H9 (cell line): ENCODE measurements at regions not wholly inside any gene's neighbourhood (a gene's known extent, or its start where the extent isn't known, plus 50 kb on each side); places are given as distances from the start of the nearest gene placed in this dataset.

ENCODE experiments used
- DNase-seq: peaks from one replicate; pipeline ENCODE4 v3.0.0-alpha.2; 2017
- H2AFZ ChIP-seq: one replicate; pipeline ENCODE4 v1.6.1; 2013; ENCODE audit warnings: mild to moderate bottlenecking, low read length, control low read depth, moderate library complexity
- H2AK5ac ChIP-seq: 2 replicates; pipeline ENCODE4 v1.6.1; 2013; ENCODE audit warnings: low read length, control low read depth, mixed read lengths; ENCODE audit not compliant: insufficient read length
- H2BK120ac ChIP-seq: one replicate; pipeline ENCODE4 v1.6.1; 2013; ENCODE audit warnings: low read depth, mild to moderate bottlenecking, low read length, control low read depth, inconsistent platforms; ENCODE audit not compliant: poor library complexity, severe bottlenecking
- H2BK12ac ChIP-seq: 2 replicates; pipeline ENCODE4 v1.6.1; 2013; ENCODE audit warnings: low read length, control low read depth, mixed read lengths, low read depth; ENCODE audit not compliant: insufficient read length
- H2BK15ac ChIP-seq: 2 replicates; pipeline ENCODE4 v1.6.1; 2013; ENCODE audit warnings: low read depth, low read length, control low read depth
- H2BK20ac ChIP-seq: one replicate; pipeline ENCODE4 v1.6.1; 2013; ENCODE audit warnings: low read depth, mild to moderate bottlenecking, low read length, control low read depth, inconsistent platforms; ENCODE audit not compliant: poor library complexity, severe bottlenecking
- H2BK5ac ChIP-seq: 2 replicates; pipeline ENCODE4 v1.6.1; 2013; ENCODE audit warnings: low read length, control low read depth, mixed read lengths; ENCODE audit not compliant: insufficient read length
- H3K14ac ChIP-seq: 2 replicates; pipeline ENCODE4 v1.6.1; 2013; ENCODE audit warnings: low read length, control low read depth; ENCODE audit not compliant: insufficient read depth
- H3K18ac ChIP-seq: 2 replicates; pipeline ENCODE4 v1.6.1; 2013; ENCODE audit warnings: low read depth, mild to moderate bottlenecking, mixed read lengths, low read length, control low read depth; ENCODE audit not compliant: insufficient read length
- H3K23ac ChIP-seq: 2 replicates; pipeline ENCODE4 v1.6.1; 2013; ENCODE audit warnings: low read length, control low read depth, mixed read lengths, low read depth; ENCODE audit not compliant: insufficient read length
- H3K23me2 ChIP-seq: 2 replicates; pipeline ENCODE4 v1.6.1; 2013; ENCODE audit warnings: low read depth, mild to moderate bottlenecking, mixed read lengths, low read length, control low read depth; ENCODE audit not compliant: insufficient read length, poor library complexity, severe bottlenecking
- H3K27ac ChIP-seq: 2 replicates; pipeline ENCODE4 v1.5.1; 2013; ENCODE audit warnings: low read length, control low read depth, mixed read lengths, low read depth; ENCODE audit not compliant: insufficient read length
- H3K27me3 ChIP-seq: 2 replicates; pipeline ENCODE4 v1.6.1; 2013; ENCODE audit warnings: low read length, control low read depth, inconsistent platforms; ENCODE audit not compliant: insufficient read depth
- H3K4ac ChIP-seq: 2 replicates; pipeline ENCODE4 v1.6.1; 2013; ENCODE audit warnings: low read depth, mild to moderate bottlenecking, control low read depth, inconsistent platforms, low read length, moderate library complexity
- H3K4me1 ChIP-seq: 2 replicates; pipeline ENCODE4 v1.6.1; 2013; ENCODE audit warnings: low read length, control low read depth, inconsistent platforms; ENCODE audit not compliant: insufficient read depth
- H3K4me2 ChIP-seq: 2 replicates; pipeline ENCODE4 v1.6.1; 2013; ENCODE audit warnings: low read length, control low read depth, mixed read lengths; ENCODE audit not compliant: insufficient read length, insufficient read depth
- H3K56ac ChIP-seq: 2 replicates; pipeline ENCODE4 v1.6.1; 2013; ENCODE audit warnings: low read depth, mild to moderate bottlenecking, mixed read lengths, low read length, control low read depth; ENCODE audit not compliant: insufficient read length
- H3K79me1 ChIP-seq: 2 replicates; pipeline ENCODE4 v1.6.1; 2013; ENCODE audit warnings: low read depth, mild to moderate bottlenecking, moderate library complexity, low read length, control low read depth, inconsistent platforms; ENCODE audit not compliant: insufficient read depth, poor library complexity, severe bottlenecking
- H3K79me2 ChIP-seq: 2 replicates; pipeline ENCODE4 v1.6.1; 2013; ENCODE audit warnings: low read length, control low read depth, inconsistent platforms; ENCODE audit not compliant: insufficient read depth
- H3K9ac ChIP-seq: 2 replicates; pipeline ENCODE4 v1.6.1; 2013; ENCODE audit warnings: low read length, control low read depth, mixed read lengths; ENCODE audit not compliant: insufficient read length; ENCODE audit errors: extremely low read depth
- H3K9me3 ChIP-seq: one replicate; pipeline ENCODE4 v1.6.1; 2013; ENCODE audit warnings: low read depth, low read length, inconsistent platforms; ENCODE audit not compliant: control insufficient read depth
- H3T11ph ChIP-seq: one replicate; pipeline ENCODE4 v1.6.1; 2013; ENCODE audit warnings: mild to moderate bottlenecking, low read length, control low read depth, inconsistent platforms
- H4K20me1 ChIP-seq: one replicate; pipeline ENCODE4 v1.6.1; 2013; ENCODE audit not compliant: control insufficient read depth, insufficient read length, insufficient read depth
- H4K5ac ChIP-seq: 2 replicates; pipeline ENCODE4 v1.6.1; 2013; ENCODE audit warnings: low read depth, mild to moderate bottlenecking, mixed read lengths, low read length, control low read depth; ENCODE audit not compliant: insufficient read length
- H4K8ac ChIP-seq: replicated peaks from 2 replicates; pipeline ENCODE4 v1.6.1; 2013; ENCODE audit warnings: low read length, control low read depth, mixed read lengths, low read depth; ENCODE audit not compliant: insufficient read length
- H4K91ac ChIP-seq: 2 replicates; pipeline ENCODE4 v1.6.1; 2013; ENCODE audit warnings: low read depth, mild to moderate bottlenecking, moderate library complexity, mixed read lengths, low read length, control low read depth; ENCODE audit not compliant: insufficient read length
- H3K27ac Mint-ChIP-seq, 3 experiments: 2 replicates in 2 of 3; 3 replicates in 1 of 3; pipeline ENCODE4 v1.8.0; 2020 to 2021; ENCODE audit warnings: mixed read lengths in 3 of 3, mild to moderate bottlenecking in 1 of 3, moderate library complexity in 1 of 3
- H3K27me3 Mint-ChIP-seq: 2 replicates; pipeline ENCODE4 v1.8.0; 2021; ENCODE audit warnings: low read depth, mild to moderate bottlenecking, moderate library complexity, mixed read lengths
- H3K36me3 Mint-ChIP-seq, 3 experiments: 2 replicates in 2 of 3; 3 replicates in 1 of 3; pipeline ENCODE4 v1.8.0; 2020 to 2021; ENCODE audit warnings: low read depth in 3 of 3, mixed read lengths in 3 of 3; ENCODE audit not compliant: insufficient read depth in 1 of 3
- H3K4me1 Mint-ChIP-seq, 2 experiments: 2 replicates each; pipeline ENCODE4 v1.8.0; 2020; ENCODE audit warnings: mixed read lengths in 2 of 2
- H3K4me3 Mint-ChIP-seq, 2 experiments: 2 replicates in 1 of 2; 3 replicates in 1 of 2; pipeline ENCODE4 v1.8.0; 2020 to 2021; ENCODE audit warnings: mild to moderate bottlenecking in 2 of 2, mixed read lengths in 2 of 2, moderate library complexity in 1 of 2
- H3K9me3 Mint-ChIP-seq, 2 experiments: 2 replicates in 1 of 2; 3 replicates in 1 of 2; pipeline ENCODE4 v1.8.0; 2020; ENCODE audit warnings: mild to moderate bottlenecking in 2 of 2, mixed read lengths in 2 of 2, moderate library complexity in 1 of 2
- WGBS: extraction: QIAGEN DNeasy Blood & Tissue Kit; methylation state at CpG from one replicate; pipeline ENCODE4 v1.1.7; 2013; ENCODE audit warnings: missing lambda C conversion rate, low lambda C conversion rate, mixed read lengths; ENCODE audit not compliant: insufficient read length; ENCODE audit errors: extremely low coverage; 5-methylcytosine and 5-hydroxymethylcytosine counted together
- TF ChIP-seq, protein P1 (sequence below): fragments of 200-600 bp; sonication (generic); conservative IDR thresholded peaks from 3 replicates; pipeline ENCODE4 v1.8.0; 2021; ENCODE audit warnings: antibody characterized with exemption, mild to moderate bottlenecking

DNA sequence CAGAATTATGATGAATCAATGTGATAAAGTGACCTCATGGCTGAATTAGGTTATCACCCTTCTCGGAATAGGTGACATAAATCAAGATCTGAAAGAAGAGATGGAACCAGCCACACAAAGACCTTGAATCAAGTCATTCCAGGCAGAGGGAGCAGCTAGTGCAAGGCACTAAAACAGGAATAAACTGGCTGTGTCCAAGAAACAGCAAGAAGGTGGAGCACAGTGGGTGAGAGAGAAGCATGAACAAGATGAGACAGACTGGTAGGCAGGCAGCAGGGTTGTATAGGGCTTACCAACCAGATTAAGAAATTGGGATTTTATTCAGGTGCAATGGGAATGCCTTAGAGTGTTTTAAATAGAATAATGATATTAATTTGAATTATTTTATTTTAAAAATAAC, 470.3 kb downstream of the PCDH20 start:
- TF ChIP-seq, protein P1, sequence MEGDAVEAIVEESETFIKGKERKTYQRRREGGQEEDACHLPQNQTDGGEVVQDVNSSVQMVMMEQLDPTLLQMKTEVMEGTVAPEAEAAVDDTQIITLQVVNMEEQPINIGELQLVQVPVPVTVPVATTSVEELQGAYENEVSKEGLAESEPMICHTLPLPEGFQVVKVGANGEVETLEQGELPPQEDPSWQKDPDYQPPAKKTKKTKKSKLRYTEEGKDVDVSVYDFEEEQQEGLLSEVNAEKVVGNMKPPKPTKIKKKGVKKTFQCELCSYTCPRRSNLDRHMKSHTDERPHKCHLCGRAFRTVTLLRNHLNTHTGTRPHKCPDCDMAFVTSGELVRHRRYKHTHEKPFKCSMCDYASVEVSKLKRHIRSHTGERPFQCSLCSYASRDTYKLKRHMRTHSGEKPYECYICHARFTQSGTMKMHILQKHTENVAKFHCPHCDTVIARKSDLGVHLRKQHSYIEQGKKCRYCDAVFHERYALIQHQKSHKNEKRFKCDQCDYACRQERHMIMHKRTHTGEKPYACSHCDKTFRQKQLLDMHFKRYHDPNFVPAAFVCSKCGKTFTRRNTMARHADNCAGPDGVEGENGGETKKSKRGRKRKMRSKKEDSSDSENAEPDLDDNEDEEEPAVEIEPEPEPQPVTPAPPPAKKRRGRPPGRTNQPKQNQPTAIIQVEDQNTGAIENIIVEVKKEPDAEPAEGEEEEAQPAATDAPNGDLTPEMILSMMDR: no peak
- Histone ChIP-seq H4K8ac (no peak overlapping the region), H2AK5ac (no peak overlapping the region), H3K4ac (no peak overlapping the region), H2AFZ (no peak overlapping the region), H3K14ac (no peak overlapping the region), H3K56ac (no peak overlapping the region), H2BK5ac (no peak overlapping the region), H4K20me1 (no peaks in the 10 kb centered on the region), H4K91ac (no peak overlapping the region), H2BK20ac (no peak overlapping the region), H3K23ac (no peak overlapping the region), H2BK12ac (no peak overlapping the region), H3K9ac (no peak overlapping the region), H4K5ac (no peak overlapping the region), H2BK120ac (no peak overlapping the region), H3K9me3 (no peaks in the 10 kb centered on the region), H3K79me1 (no peaks in the 10 kb centered on the region), H3K27ac (no peak overlapping the region), H3T11ph (no peak overlapping the region), H3K23me2 (no peaks in the 10 kb centered on the region), H3K79me2 (no peaks in the 10 kb centered on the region), H3K4me2 (no peak overlapping the region), H3K4me1 (no peaks in the 10 kb centered on the region), H3K27me3 (no peaks in the 10 kb centered on the region), H2BK15ac (no peak overlapping the region), H3K18ac (no peak overlapping the region)
- peaks cover 8 to 10% of the 10 kb centered on the region in 2 experiments; a peak in 4 of 5 replicates for H3K9me3 Mint-ChIP-seq
- H3K27ac Mint-ChIP-seq: no peak overlapping the region
- H3K36me3 Mint-ChIP-seq: peaks cover 0 to 3% (median 2%) of the 10 kb centered on the region in 3 experiments; a peak in 3 of 7 replicates
- H3K4me1 Mint-ChIP-seq: no peaks in the 10 kb centered on the region; a peak in 1 of 4 replicates
- no peaks in the 10 kb centered on the region for H3K27me3 Mint-ChIP-seq
- WGBS: no CpG with 5 or more reads among the region's 1 CpG
- no peak overlapping the region for H3K4me3 Mint-ChIP-seq
- DNase-seq: no peak
